SK-N-SH (cell line): ENCODE measurements at regions not wholly inside any gene's neighbourhood (a gene's known extent, or its start where the extent isn't known, plus 50 kb on each side); places are given as distances from the start of the nearest gene placed in this dataset.

Experiments
- CTCF ChIA-PET: fragments of 300-600, 350-600 bp; formaldehyde crosslinking; extraction: SDS; loops from one replicate; lab custom pipeline; 2021; lab: Yijun Ruan, JAX
- POLR2A ChIA-PET: fragments of 350-600 bp; sonication (Branson Sonifier 250); formaldehyde crosslinking; extraction: SDS; loops from one replicate; lab custom pipeline; 2020; ENCODE audit warnings: antibody characterized with exemption, inconsistent platforms; lab: Yijun Ruan, JAX
- DNase-seq: peaks from one replicate; pipeline ENCODE4 v3.0.0; 2012
- H2AFZ ChIP-seq: fragments of 200-600 bp; sonication (generic); 2 replicates; pipeline ENCODE4 v1.8.1; 2016; ENCODE audit warnings: antibody characterized with exemption, mild to moderate bottlenecking, low read depth
- H3F3A ChIP-seq: fragments of 200-600 bp; sonication (generic); replicated peaks from 2 replicates; pipeline ENCODE3; 2016; ENCODE audit warnings: antibody characterized with exemption, mild to moderate bottlenecking; ENCODE audit not compliant: insufficient read depth
- H3K27ac ChIP-seq, 2 experiments: fragments of 200-500 bp in 1 of 2; fragments of 200-600 bp in 1 of 2; sonication (Bioruptor generic) in 1 of 2; sonication (generic), shearing (Covaris generic) in 1 of 2; 2 replicates each; pipeline versions ENCODE4 v1.5.1 to v1.6.1; 2014 to 2016; ENCODE audit warnings: low read depth in 2 of 2, inconsistent platforms in 1 of 2, low read length in 1 of 2, mild to moderate bottlenecking in 1 of 2, mixed read lengths in 1 of 2
- H3K27me3 ChIP-seq: fragments of 200-600 bp; sonication (generic), shearing (Covaris generic); 2 replicates; pipeline ENCODE4 v1.6.1; 2016; ENCODE audit warnings: mixed run types; ENCODE audit not compliant: insufficient read depth
- H3K36me3 ChIP-seq, 2 experiments: fragments of 200-500 bp in 1 of 2; fragments of 200-600 bp in 1 of 2; sonication (Bioruptor generic) in 1 of 2; sonication (generic) in 1 of 2; replicated peaks in 1 of 2; 2 replicates each; pipeline versions ENCODE3 to v1.5.1; 2014 to 2016; ENCODE audit warnings: low read length in 1 of 2, mild to moderate bottlenecking in 1 of 2; ENCODE audit not compliant: insufficient read depth in 2 of 2, control insufficient read depth in 1 of 2
- H3K4me1 ChIP-seq, 2 experiments: fragments of 200-500 bp in 1 of 2; fragments of 200-600 bp in 1 of 2; sonication (Bioruptor generic) in 1 of 2; sonication (generic), shearing (Covaris generic) in 1 of 2; 2 replicates each; pipeline versions ENCODE4 v1.5.1 to v1.6.1; 2014 to 2016; ENCODE audit warnings: low read depth in 1 of 2, low read length in 1 of 2, mixed run types in 1 of 2; ENCODE audit not compliant: insufficient read depth in 2 of 2, control insufficient read depth in 1 of 2
- H3K4me2 ChIP-seq: fragments of 200-600 bp; sonication (generic), shearing (Covaris generic); 2 replicates; pipeline ENCODE4 v1.6.1; 2017; ENCODE audit warnings: mixed run types
- H3K4me3 ChIP-seq, 2 experiments: fragments of 200-500 bp in 1 of 2; fragments of 200-600 bp in 1 of 2; sonication (Bioruptor generic) in 1 of 2; sonication (generic), shearing (Covaris generic) in 1 of 2; 2 replicates each; pipeline versions ENCODE4 v1.5.1 to v1.8.1; 2014 to 2016; ENCODE audit warnings: low read depth in 2 of 2, inconsistent platforms in 1 of 2, low read length in 1 of 2, mild to moderate bottlenecking in 1 of 2, mixed read lengths in 1 of 2, moderate library complexity in 1 of 2
- H3K79me2 ChIP-seq: fragments of 200-600 bp; sonication (generic); 2 replicates; pipeline ENCODE4 v1.8.1; 2017; ENCODE audit warnings: mild to moderate bottlenecking; ENCODE audit not compliant: insufficient read depth
- H3K9ac ChIP-seq: fragments of 200-600 bp; sonication (generic); 2 replicates; pipeline ENCODE4 v1.6.1; 2017; ENCODE audit warnings: mixed run types
- H3K9me2 ChIP-seq: fragments of 200-600 bp; sonication (generic); 2 replicates; pipeline ENCODE4 v1.6.1; 2017; ENCODE audit warnings: mixed run types
- H3K9me3 ChIP-seq: fragments of 200-600 bp; sonication (generic); 2 replicates; pipeline ENCODE4 v1.6.1; 2017; ENCODE audit warnings: mixed run types, mild to moderate bottlenecking, moderate library complexity
- H4K20me1 ChIP-seq: fragments of 200-600 bp; sonication (generic); 2 replicates; pipeline ENCODE4 v1.6.1; 2017; ENCODE audit warnings: mild to moderate bottlenecking, mixed run types; ENCODE audit not compliant: insufficient read depth
- EP300 ChIP-seq, 2 experiments: IDR thresholded peaks; 2 replicates each; pipeline versions ENCODE4 v1.4.0 to v1.6.1; 2012; ENCODE audit warnings: borderline replicate concordance in 1 of 2, low read depth in 1 of 2, low read length in 1 of 2
- EZH2phosphoT487 ChIP-seq: fragments of 200-600 bp; sonication (generic); IDR thresholded peaks from 2 replicates; pipeline ENCODE4 v1.6.1; 2017; ENCODE audit warnings: low read depth, mixed run types, mild to moderate bottlenecking, antibody characterized with exemption, moderate library complexity, borderline replicate concordance
- FOSL2 ChIP-seq: IDR thresholded peaks from 2 replicates; pipeline ENCODE4 v1.4.0; 2012; ENCODE audit warnings: low read depth, mild to moderate bottlenecking, moderate library complexity, borderline replicate concordance
- FOXJ3 ChIP-seq: sonication (generic); formaldehyde crosslinking; IDR thresholded peaks from 2 replicates; pipeline ENCODE4 v1.5.1; 2020; ENCODE audit warnings: mild to moderate bottlenecking, missing genetic modification reagents
- JUND ChIP-seq: IDR thresholded peaks from 2 replicates; pipeline ENCODE4 v1.4.0; 2012
- MXI1 ChIP-seq: IDR thresholded peaks from 2 replicates; pipeline ENCODE4 v1.6.1; 2012; ENCODE audit warnings: mild to moderate bottlenecking, low read depth, low read length, improper control_type of control experiment
- RCOR1 ChIP-seq: fragments of 150-350 bp; IDR thresholded peaks from 2 replicates; pipeline ENCODE4 v1.6.1; 2017; ENCODE audit warnings: antibody characterized with exemption, low read length
- SIN3A ChIP-seq: IDR thresholded peaks from 2 replicates; pipeline ENCODE4 v1.6.1; 2012; ENCODE audit warnings: low read depth, mild to moderate bottlenecking, low read length, moderate library complexity, borderline replicate concordance
- WGBS: methylation state at CpG from one replicate; pipeline ENCODE4 v1.1.6; 2017; ENCODE audit warnings: low lambda C conversion rate; 5-methylcytosine and 5-hydroxymethylcytosine counted together
- TF ChIP-seq, protein P1 (sequence below): IDR thresholded peaks from 2 replicates; pipeline ENCODE4 v1.4.0; 2012; ENCODE audit warnings: low read depth, borderline replicate concordance
- TF ChIP-seq, protein P2 (sequence below): fragments of 150-350 bp; IDR thresholded peaks from 2 replicates; pipeline ENCODE4 v1.6.1; 2016; ENCODE audit warnings: mild to moderate bottlenecking, low read depth, low read length
- TF ChIP-seq, protein P3 (sequence below): IDR thresholded peaks from 2 replicates; pipeline ENCODE4 v1.4.0; 2012; ENCODE audit warnings: low read depth
- TF ChIP-seq, protein P4 (sequence below): IDR thresholded peaks from 2 replicates; pipeline ENCODE4 v1.6.1; 2012; ENCODE audit warnings: mild to moderate bottlenecking, low read depth, low read length, moderate library complexity

DNA sequence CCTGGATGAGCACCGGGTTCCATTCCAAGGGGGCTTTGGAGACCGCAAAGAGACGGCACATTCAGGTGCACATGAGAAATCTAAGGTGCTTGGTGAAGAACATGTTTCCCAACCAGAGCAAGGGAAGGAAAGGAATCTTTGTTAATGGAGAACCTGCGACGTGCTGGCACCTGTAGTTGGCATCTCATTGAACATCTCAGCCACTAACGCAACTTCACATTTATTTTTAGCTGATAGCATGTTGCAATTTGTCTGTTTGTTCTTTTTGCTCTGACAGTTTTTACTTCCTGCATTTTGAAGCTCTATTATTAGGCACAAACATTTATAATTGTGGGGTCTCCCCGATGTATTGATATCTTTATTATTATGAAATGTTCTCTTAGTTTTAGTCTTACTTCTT is 316.7 kb downstream of the TCERG1L start:
- POLR2A ChIA-PET, result no interaction called here
- CTCF ChIA-PET, result no interaction called here
- WGBS, result 45% methylated on average over 7 of the region's 7 CpGs
- no peak for DNase-seq
- H3K4me3 ChIP-seq, result no peak overlapping the region
- H3K36me3 ChIP-seq, result no peaks in the 10 kb centered on the region
- no peaks in the 10 kb centered on the region for H3K27me3 ChIP-seq
- H3K4me2 ChIP-seq, result no peak overlapping the region
- peaks cover 0 to 4% of the 10 kb centered on the region in 2 experiments; a peak in 2 of 4 replicates for H3K4me1 ChIP-seq
- no peak overlapping the region for H3K27ac ChIP-seq
- H3K9me2 ChIP-seq, result no peaks in the 10 kb centered on the region
- H3K79me2 ChIP-seq, result no peaks in the 10 kb centered on the region
- TF ChIP-seq RCOR1 (no peak), JUND (no peak), EP300 (IDR thresholded peaks at IDR 0.05; ENCODE audit: borderline replicate concordance in 1 of 2, low read depth in 1 of 2, low read length in 1 of 2) (no peak), EZH2phosphoT487 (no peak), FOSL2 (no peak), FOXJ3 (no peak), SIN3A (no peak), MXI1 (no peak)
- TF ChIP-seq, protein P1, sequence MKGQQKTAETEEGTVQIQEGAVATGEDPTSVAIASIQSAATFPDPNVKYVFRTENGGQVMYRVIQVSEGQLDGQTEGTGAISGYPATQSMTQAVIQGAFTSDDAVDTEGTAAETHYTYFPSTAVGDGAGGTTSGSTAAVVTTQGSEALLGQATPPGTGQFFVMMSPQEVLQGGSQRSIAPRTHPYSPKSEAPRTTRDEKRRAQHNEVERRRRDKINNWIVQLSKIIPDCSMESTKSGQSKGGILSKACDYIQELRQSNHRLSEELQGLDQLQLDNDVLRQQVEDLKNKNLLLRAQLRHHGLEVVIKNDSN, result no peak
- TF ChIP-seq, protein P2, sequence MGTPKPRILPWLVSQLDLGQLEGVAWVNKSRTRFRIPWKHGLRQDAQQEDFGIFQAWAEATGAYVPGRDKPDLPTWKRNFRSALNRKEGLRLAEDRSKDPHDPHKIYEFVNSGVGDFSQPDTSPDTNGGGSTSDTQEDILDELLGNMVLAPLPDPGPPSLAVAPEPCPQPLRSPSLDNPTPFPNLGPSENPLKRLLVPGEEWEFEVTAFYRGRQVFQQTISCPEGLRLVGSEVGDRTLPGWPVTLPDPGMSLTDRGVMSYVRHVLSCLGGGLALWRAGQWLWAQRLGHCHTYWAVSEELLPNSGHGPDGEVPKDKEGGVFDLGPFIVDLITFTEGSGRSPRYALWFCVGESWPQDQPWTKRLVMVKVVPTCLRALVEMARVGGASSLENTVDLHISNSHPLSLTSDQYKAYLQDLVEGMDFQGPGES, result no peak
- TF ChIP-seq, protein P3, sequence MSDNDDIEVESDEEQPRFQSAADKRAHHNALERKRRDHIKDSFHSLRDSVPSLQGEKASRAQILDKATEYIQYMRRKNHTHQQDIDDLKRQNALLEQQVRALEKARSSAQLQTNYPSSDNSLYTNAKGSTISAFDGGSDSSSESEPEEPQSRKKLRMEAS, result no peak
- TF ChIP-seq, protein P4, sequence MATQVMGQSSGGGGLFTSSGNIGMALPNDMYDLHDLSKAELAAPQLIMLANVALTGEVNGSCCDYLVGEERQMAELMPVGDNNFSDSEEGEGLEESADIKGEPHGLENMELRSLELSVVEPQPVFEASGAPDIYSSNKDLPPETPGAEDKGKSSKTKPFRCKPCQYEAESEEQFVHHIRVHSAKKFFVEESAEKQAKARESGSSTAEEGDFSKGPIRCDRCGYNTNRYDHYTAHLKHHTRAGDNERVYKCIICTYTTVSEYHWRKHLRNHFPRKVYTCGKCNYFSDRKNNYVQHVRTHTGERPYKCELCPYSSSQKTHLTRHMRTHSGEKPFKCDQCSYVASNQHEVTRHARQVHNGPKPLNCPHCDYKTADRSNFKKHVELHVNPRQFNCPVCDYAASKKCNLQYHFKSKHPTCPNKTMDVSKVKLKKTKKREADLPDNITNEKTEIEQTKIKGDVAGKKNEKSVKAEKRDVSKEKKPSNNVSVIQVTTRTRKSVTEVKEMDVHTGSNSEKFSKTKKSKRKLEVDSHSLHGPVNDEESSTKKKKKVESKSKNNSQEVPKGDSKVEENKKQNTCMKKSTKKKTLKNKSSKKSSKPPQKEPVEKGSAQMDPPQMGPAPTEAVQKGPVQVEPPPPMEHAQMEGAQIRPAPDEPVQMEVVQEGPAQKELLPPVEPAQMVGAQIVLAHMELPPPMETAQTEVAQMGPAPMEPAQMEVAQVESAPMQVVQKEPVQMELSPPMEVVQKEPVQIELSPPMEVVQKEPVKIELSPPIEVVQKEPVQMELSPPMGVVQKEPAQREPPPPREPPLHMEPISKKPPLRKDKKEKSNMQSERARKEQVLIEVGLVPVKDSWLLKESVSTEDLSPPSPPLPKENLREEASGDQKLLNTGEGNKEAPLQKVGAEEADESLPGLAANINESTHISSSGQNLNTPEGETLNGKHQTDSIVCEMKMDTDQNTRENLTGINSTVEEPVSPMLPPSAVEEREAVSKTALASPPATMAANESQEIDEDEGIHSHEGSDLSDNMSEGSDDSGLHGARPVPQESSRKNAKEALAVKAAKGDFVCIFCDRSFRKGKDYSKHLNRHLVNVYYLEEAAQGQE, result no peak
- no peaks in the 10 kb centered on the region for H4K20me1 ChIP-seq
- H3K9me3 ChIP-seq, result no peaks in the 10 kb centered on the region
- H3F3A ChIP-seq, result no peaks in the 10 kb centered on the region
- H2AFZ ChIP-seq, result no peak overlapping the region
- no peak overlapping the region for H3K9ac ChIP-seq
